ENCODE measurements at regions not wholly inside any gene's neighbourhood (a gene's known extent, or its start where the extent isn't known, plus 50 kb on each side); places are given as distances from the start of the nearest gene placed in this dataset.
"Not testable (repeated sequence)": the region's sequence is repeated elsewhere in the genome, so short reads cannot be mapped to it uniquely, and the experiment has no call there.

DNA sequence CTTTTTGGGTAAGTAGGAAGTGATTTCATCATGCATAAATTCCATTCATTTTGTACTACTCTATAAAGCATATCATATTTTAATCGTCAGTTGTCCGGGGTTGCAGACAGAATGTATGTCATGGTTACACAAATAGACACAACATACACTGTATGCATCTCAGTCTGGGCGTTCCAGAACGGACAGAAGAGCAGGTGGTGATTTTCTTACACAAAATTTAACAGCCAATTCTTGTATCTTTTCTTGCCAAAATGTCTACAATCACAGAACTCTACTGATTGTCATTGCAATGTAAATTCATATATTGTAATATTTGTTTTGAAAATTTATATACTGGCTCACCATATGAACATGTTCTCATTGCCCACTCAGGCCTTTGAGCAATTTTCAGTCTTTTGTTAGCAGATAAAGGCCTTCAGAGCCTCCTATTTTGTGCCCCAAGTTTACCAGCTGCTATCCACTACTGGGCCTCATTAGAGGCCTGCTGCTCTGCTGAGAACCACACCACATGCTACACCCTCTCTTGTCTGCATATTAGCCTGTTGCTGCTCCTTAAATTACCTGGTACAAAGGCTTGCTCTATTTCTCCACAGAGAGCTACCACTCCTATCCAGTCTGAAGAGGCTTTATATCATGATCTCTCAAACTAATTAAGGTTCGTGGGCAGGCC lies 61.5 kb downstream of the PRDM13 start:
- DNase-seq (ENCODE audit: low read depth in 2 of 2): no peak

DNA sequence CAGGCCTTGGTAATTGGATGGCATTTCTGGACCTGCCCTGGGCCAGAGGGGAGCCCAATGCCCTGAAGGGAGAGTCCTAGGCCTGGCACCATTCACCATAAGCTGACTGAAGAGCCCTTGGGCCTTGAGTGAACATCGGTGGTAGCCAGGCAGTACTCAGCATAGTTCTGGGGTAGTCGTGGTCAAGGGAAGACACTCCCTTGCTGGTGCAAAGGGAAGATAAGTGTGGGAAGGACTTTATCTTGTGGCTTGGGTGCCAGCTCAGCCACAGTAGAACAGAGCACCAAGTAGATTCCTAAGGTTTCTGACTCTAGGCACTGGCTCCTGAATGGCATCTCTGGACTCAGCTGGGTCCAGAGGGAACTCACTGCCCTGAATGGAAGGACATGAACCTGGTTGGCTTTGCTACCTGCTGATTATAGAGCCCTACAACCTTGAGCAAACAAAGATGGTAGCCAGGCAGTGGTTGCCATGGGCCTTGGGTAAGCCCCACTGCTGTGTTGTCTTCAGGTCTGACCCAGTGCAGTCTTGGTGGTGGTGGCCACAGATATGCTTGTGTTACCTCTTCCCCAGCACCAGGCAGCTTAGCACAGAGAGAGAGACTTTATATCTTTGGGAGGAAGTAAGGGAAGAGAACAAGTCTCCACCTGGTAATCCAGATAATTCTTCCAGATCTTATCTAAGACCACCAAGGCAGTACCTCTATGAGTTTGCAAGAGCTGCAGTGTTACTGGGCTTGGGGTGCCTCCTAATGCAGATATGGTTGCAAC lies 83.5 kb downstream of the PRDM13 start:
- no peak for DNase-seq (ENCODE audit: low read depth in 2 of 2)

DNA sequence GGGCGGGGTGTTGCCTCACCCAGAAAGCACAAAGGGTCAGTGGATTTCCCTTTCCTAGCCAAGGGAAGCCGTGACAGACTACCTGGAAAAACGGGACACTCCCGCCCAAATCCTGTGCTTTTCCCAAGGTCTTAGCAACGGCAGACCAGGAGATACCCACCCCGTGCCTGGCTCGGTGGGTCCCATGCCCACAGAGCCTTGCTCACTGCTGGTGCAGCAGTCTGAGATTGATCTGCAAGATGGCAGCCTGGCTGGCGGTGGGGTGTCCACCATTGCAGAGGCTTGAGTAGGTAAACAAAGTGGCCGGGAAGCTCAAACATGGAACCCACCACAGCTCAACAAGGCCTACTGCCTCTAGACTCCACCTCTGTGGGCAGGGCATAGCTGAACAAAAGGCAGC lies 95.7 kb downstream of the PRDM13 start:
- DNase-seq (ENCODE audit: low read depth in 2 of 2): not testable (repeated sequence)

DNA sequence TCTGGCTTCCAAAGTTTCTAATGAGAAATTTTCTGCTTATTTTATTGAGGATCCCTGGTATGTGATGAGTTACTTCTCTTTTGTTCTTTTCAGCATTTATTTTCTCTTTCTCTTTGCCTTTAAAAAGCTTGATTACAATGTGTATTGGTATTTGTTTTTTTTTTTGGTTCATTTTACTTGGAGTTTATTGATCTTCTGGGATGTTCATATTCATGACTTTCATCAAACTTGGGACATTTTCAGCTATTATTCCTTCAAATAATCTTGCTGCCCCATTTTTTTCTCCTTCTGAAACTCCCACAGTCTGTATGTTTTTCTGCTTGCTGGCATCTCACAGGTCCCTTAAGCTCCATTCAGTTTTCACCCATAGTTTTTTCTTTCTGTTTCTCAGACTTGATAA lies 102.4 kb downstream of the PRDM13 start:
- DNase-seq (ENCODE audit: low read depth in 2 of 2): no peak

DNA sequence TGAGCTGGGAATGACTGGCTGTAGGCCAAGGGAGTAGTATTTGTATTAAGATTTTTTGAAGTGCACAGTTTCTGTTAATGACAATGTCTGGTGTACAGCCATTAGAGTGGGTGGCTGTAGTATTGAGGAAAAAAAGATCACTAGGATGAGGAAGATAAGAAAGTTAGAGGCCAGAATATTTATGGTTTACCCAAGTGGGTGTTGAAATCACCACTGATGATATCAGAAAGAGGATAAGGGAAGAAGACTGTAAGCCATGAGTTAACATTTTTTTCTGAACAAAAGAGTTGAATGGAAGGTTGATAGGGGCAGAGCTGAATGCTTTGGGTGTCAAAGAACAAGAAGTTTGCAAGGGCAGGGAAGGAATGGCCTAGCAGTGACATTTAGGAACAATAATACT lies 104.7 kb downstream of the PRDM13 start:
- DNase-seq (ENCODE audit: low read depth in 2 of 2): no peak

DNA sequence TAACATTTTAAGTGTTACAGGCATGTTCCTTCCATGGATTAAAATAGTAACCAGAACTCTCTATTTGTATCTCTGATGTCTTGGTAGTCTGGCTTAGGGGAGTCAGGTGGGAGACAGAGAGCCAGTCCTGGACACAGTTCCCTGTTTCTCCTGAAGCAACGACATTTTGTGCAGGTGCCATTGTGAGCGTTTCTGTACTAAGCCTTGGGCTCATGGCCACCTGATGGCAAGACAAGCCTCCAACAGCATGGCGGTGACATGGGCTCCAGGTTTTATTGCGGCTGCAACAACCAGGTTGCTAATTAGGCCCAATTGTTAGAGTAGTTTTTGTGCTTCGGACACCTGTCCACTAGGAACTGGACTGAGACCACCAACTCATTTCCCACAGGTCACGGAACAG lies 105.3 kb downstream of the PRDM13 start:
- DNase-seq (ENCODE audit: low read depth in 2 of 2): no peak

DNA sequence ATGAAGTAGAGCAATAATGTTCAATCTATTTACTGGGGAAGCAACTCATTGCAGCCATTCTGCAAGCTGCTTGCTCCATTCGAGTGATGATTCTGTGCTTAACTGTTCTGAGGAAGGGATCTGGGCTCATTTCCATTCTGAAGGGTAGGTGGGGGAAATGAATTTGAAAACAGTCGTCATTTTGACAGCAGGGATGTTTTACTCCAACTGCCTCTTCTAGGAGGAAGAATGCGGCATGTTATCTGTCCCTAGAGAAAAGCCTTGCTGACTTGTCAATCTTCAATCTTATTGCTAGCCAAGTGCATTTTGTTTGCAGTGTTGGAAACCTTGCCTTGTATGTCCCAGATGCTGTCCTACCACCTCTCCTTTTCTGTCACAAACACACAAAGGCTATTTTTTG lies 105.9 kb downstream of the PRDM13 start:
- DNase-seq (ENCODE audit: low read depth in 2 of 2): no peak

DNA sequence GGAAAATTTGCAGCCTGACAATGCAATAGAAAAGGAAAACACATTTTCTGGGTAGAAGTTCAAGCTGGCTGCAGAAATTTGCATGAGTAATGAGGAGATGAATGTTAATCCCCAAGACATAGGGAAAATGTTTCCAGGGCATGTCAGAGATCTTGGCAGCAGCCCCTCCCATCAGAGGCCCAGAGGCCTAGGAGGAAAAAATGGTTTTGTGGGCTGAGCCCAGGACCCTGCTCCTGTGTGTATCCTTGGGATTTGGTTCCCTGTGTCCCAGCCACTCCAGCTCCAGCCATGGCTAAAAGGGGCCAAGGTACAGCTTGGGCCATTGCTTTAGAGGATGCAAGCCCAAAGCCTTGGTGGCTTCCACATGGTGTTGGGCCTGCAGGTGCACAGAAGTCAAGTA lies 115.4 kb downstream of the PRDM13 start:
- DNase-seq (ENCODE audit: low read depth in 2 of 2): not testable (repeated sequence)

DNA sequence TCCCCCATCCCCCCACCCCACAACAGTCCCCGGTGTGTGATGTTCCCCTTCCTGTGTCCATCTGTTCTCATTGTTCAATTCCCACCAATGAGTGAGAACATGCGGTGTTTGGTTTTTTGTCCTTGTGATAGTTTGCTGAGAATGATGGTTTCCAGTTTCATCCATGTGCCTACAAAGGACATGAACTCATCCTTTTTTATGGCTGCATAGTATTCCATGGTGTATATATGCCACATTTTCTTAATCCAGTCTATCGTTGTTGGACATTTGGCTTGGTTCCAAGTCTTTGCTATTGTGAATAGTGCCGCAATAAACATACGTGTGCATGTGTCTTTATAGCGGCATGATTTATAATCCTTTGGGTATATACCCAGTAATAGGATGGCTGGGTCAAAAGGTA lies 123.6 kb downstream of the PRDM13 start:
- DNase-seq (ENCODE audit: low read depth in 2 of 2): not testable (repeated sequence)

DNA sequence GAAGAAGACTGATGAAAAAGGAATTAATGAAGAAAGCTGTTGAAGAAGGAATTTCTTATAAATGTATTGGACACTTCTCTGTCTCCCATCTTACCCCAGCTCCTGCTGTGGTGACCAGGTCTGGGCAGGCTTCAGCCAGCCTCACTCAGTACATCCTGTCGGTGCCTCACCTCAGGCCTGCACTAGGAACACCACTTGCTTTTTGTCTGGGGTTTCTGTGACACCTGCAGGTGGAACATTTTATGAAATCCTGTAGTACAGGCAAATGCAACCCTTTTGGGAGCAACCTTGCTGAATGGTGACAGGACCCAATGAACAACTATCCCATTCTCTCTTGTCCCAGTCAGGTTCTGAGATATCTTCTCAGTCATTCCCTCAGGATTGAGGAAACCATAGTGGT lies 129.7 kb downstream of the PRDM13 start:
- no peak for DNase-seq (ENCODE audit: low read depth in 2 of 2)

DNA sequence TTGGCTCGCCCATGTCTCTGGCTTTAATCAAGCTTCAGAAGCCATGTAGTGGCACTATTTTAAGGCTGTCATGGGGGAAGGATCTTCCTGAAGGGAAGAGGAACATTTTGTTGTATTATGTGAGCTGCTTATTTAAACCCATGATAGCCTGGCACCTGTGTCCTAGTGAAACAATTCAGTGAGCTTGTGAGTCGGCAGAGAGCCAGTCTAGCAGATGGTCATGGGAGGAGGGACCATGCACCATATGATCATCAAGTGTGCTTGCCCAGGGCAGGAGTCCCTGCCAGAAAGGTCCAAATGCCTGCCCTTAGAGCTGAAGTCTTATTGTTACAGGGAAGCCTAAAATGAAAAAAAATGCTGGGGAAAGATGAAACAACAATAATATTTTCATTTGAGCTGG lies 132.9 kb downstream of the PRDM13 start:
- DNase-seq (ENCODE audit: low read depth in 2 of 2): no peak

DNA sequence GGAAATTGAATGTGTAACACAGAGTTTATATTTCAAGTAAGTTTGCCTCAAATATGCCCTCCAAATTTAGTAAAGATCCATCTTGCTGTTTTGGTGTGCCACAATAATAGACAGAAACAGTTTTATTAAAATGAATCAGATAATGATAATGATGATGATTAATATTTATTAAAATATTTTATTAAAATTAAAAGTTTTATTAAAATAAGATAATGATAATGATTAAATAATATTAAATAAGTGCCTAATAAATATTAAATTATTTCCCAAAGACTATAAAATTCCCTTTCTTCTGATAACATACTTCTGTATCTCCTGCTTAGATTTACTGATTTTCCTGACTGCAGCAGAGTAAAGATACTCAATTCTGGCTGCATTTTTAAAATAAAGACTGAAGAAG lies 134.5 kb downstream of the PRDM13 start:
- DNase-seq (ENCODE audit: low read depth in 2 of 2): no peak

DNA sequence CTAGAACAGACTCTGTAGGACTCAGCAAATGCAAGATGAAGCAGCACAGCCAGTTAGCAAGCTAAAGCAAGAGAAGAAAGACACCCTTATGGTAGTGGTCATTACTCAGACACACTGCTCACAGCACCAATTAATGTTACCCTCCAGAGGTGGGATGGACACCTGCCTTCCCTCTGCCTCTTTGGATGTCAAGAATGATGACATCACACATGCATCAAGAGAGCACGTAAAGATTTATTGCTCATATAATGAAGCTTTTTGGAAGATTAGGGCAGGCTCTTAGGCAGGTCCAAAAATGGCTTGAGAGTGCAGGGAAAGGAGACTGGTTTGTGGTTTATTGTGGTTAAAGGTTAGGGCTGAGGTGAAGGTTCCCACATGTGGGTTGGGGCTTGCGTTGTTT lies 137.0 kb downstream of the PRDM13 start:
- DNase-seq (ENCODE audit: low read depth in 2 of 2): no peak

DNA sequence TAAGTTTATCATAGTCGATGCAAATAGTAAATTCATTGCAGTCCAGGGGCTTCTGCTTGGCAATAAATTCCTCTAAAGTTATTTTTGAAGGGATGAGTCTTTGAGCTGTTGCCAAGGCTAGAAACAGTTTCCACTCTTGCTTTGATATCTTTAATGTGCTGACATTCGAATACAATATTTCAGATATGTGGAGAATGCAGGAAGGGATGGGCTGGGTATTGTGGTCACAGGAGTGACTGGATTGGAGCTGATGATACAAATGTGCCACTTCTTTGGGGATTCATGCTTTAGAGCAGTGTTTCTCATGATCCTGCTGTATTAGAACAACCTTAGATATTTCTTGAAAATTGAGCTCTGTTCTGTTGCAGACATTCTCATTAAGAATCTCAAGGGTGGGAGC lies 139.0 kb downstream of the PRDM13 start:
- DNase-seq (ENCODE audit: low read depth in 2 of 2): no peak

DNA sequence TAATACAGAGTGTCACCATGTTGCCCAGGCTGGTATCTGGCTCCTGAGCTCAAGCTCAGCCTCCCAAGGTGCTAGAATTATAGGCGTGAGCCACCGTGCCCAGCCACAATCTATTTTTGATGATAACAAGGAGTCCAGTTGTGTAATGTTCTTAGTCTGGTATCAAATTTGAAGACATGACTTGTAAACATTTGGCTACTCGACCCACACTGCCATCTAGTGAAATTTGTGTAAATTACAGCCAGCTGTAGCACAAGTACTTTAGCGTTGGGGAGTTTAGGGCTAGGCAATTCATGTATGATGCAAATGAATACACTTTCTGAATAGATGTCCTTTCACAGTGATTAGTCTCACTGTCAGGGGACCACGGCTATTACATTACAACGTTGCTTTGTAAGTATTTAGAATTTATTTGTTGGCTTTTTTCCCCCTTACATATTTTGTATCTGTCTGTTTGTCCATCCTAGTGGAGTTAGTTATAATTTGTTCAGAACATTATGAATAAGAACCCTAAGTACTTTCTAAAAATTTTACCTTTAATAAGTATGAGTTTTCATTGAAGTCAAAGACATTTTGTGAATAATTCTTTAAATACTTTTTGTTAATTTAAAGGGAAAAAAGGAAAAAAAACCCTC lies 139.7 kb downstream of the PRDM13 start:
- DNase-seq (ENCODE audit: low read depth in 2 of 2): peak in 1 of 2 donors; percentile 12

DNA sequence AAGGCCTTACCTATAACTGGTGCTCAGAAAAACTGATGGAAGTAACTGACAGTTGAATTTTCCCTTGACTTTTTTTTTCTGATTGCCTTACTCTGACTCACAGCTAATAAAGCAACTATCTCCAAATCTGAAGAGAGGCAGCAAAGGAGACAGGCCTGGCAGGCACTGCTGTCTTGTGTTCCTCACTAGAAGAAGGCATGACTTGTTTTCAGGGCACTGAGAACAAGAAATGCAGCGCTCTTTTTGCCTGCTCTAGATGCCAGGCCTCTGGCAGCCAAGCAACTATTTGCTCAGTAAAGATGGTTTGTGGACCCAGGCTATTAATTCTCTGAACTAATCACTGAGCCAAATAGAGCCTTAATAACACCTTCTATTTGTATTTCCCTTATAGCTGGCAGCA lies 155.1 kb downstream of the PRDM13 start:
- DNase-seq (ENCODE audit: low read depth in 2 of 2): no peak

DNA sequence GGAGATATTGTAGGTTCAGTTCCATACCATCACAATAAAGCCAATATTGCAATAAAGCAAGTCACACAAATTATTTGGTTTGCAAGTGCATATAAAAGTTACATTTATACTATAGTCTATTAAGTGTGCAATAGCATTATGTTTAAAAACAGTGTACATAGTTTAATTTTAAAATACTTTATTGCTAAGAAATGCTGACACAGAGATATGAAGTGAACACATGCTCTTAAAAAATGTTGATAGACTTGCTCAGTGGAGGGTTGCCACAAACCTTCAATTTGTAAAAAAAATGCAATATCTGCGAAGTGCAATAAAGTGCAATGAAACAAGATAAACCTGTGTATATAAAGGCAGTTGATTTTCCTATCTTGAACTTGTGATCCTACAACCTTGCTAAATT lies 161.5 kb downstream of the PRDM13 start:
- no peak for DNase-seq (ENCODE audit: low read depth in 2 of 2)

DNA sequence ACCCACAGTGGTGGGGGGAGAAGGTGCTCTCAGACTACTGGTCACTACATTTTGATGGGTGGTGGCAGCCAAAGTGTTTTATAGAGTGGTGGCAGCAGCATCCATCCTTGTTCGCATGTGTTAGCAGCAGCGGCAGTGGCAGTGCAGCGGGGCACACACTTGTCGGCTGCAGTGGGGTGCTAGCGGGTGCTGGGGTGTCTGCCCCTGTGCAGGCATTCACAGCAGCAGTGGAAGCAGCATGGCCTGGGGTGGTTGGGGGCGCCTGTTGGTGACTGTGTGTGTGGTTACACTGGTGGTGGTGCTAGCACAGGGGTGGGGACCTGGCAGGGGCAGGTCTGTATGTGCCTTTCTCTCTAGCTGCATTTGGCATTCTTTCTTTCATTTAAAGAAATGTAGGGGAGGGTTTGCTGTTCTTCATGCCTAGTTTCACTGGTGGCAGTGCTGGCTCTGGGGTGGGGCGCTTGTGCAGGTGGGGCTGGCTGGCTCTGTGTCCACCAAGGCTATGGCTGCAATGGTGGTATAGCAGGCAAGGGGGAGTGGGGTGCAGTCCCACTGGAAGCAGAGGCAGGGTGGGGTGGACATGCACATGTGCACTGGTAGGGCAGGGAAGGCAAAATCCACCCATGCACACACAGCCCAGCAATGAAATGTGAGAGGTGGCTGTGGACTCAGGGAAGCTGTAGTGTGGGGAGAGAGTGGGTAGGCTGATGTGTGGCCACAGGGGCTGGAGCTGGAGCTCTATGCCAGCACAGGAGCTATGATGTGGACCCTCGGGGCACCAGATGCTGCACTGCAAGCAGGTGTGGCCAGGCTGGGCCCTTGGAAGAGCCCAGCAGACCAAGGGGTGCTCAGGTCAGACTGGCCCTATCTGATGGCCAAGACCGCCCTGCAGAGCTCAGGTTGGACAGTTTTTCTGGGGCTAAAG lies 173.3 kb downstream of the PRDM13 start:
- DNase-seq (ENCODE audit: low read depth in 2 of 2): no peak

DNA sequence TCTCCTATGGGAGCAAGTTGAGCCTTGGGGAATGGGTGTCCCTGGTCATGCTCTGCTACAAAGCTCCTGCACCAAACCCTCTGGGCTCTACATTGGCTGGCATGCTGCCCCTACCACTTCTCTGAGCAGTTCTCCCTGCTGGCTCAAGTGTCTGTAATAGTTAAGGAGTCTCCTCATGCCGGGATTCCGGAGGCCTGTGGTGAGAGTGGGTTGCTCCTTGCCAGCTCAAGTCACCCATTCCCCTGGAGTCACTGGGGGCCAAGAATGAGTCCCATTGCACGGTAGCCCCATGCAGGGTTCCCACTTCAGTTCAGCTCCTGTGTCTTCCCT lies 173.9 kb downstream of the PRDM13 start:
- no peak for DNase-seq (ENCODE audit: low read depth in 2 of 2)

DNA sequence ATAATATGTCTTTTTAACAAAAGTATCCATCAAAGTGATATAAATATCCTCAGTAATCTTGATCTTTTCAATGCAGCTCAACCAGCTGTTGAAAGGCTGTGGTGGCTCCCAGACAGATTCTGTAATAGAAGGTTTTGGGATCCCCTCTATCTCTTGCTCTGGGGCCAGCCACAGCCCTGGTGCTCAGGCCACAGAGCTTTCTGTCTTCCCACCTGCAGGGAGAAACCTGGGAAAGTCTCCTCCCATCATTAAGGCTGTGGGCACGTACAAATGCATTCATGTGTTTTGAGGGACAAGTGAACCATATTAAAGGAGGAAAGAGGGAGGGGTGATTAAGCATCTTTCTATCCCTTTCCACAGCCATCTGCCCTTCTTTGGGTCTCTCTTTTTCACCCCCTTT lies 183.1 kb downstream of the PRDM13 start:
- no peak for DNase-seq (ENCODE audit: low read depth in 2 of 2)

DNA sequence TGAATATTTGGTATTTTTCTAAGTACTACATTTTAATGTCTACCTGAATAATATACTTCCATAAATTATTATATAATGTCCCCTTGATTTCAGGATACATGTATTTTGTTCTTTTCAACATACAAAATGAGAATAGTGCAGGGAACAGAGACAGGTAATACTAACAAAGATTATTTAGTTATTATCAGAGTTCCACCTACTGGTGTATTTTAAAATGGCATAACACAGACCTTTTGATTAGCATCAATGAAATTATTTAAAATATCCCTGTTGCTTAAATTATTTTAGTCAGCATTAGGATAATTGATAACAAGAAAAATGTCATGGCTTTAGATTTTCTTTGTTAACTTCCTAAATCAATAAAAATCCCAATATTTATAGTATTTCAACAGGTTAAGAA lies 184.0 kb downstream of the PRDM13 start:
- no peak for DNase-seq (ENCODE audit: low read depth in 2 of 2)

DNA sequence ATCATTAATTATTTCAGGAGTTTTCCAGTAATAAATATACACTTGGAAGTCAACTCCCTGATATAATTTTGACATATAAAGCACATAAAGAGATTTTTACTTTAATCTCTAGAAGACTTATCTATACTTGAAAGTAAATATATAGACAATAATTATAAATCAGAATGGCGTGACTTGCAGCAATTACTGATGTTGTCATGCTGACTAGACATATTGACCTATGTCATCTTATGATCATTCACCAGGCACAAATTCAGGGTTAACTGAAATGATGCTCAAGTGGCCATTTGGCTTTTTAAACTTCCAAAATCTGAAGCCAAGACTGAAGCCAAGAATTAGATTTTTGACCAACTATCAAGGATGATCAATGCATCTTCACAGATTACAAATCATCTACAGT lies 192.2 kb downstream of the MCHR2 start:
- no peak for DNase-seq (ENCODE audit: low read depth in 2 of 2)
